ENCODE measurements at regions not wholly inside any gene's neighbourhood (a gene's known extent, or its start where the extent isn't known, plus 50 kb on each side); places are given as distances from the start of the nearest gene placed in this dataset.

- TF ChIP-seq CTCF (IDR thresholded peaks at IDR 0.05): no peak
- no peak for TF ChIP-seq POLR2AphosphoS5 (IDR thresholded peaks at IDR 0.05)
Observed at GRCh38 chrX:26286836-26287235, 70.9 kb downstream of the MAGEB5 start.
